ENCODE measurements at regions not wholly inside any gene's neighbourhood (a gene's known extent, or its start where the extent isn't known, plus 50 kb on each side); places are given as distances from the start of the nearest gene placed in this dataset.

DNA sequence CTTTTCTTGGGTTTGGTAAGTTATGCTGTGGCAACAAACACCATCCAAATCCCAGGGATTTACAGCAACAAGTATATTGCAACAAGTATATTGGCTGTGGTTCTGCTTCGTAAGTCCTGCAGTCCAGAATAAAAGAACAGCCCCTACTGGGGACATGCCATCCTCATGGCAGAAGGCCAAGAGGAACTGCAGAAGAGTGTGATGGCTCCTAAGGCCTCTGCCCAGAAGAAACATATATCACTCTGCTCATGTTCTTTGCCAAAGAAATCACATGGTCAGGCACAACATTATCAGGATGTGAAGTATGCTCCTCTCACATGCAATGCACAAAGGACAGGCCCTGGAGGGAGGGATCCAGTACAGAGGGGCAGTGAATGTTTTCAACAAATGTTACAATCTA lies 159.6 kb upstream of the TAS2R1 start:
- Histone ChIP-seq H3K4me1 (ENCODE audit: control insufficient read depth in 1 of 2, insufficient read depth in 2 of 2, low read length in 2 of 2) (no peaks in the 10 kb centered on the region), H3K79me2 (ENCODE audit: insufficient read depth, low read length) (no peaks in the 10 kb centered on the region)
- TF ChIP-seq JUND (IDR thresholded peaks at IDR 0.05) (no peak), ELF1 (IDR thresholded peaks at IDR 0.05; ENCODE audit: borderline replicate concordance, low read depth) (no peak), TCF7L2 (IDR thresholded peaks at IDR 0.05; ENCODE audit: borderline replicate concordance, extremely low read depth, insufficient read depth, insufficient read length) (no peak), RAD21 (IDR thresholded peaks at IDR 0.05; ENCODE audit: low read depth) (no peak), YY1 (IDR thresholded peaks at IDR 0.05; ENCODE audit: extremely low read depth, insufficient replicate concordance, low read depth, low read length) (no peak), SRF (IDR thresholded peaks at IDR 0.05; ENCODE audit: low read depth) (no peak), FOSL1 (IDR thresholded peaks at IDR 0.05; ENCODE audit: low read depth) (no peak), EZH2 (IDR thresholded peaks at IDR 0.05) (no peak), POLR2A (IDR thresholded peaks at IDR 0.05; ENCODE audit: borderline replicate concordance, extremely low read depth, insufficient read depth, insufficient read length) (no peak), ZFX (IDR thresholded peaks at IDR 0.05) (no peak), SP1 (IDR thresholded peaks at IDR 0.05; ENCODE audit: low read depth) (no peak)
- TF ChIP-seq, protein P1, sequence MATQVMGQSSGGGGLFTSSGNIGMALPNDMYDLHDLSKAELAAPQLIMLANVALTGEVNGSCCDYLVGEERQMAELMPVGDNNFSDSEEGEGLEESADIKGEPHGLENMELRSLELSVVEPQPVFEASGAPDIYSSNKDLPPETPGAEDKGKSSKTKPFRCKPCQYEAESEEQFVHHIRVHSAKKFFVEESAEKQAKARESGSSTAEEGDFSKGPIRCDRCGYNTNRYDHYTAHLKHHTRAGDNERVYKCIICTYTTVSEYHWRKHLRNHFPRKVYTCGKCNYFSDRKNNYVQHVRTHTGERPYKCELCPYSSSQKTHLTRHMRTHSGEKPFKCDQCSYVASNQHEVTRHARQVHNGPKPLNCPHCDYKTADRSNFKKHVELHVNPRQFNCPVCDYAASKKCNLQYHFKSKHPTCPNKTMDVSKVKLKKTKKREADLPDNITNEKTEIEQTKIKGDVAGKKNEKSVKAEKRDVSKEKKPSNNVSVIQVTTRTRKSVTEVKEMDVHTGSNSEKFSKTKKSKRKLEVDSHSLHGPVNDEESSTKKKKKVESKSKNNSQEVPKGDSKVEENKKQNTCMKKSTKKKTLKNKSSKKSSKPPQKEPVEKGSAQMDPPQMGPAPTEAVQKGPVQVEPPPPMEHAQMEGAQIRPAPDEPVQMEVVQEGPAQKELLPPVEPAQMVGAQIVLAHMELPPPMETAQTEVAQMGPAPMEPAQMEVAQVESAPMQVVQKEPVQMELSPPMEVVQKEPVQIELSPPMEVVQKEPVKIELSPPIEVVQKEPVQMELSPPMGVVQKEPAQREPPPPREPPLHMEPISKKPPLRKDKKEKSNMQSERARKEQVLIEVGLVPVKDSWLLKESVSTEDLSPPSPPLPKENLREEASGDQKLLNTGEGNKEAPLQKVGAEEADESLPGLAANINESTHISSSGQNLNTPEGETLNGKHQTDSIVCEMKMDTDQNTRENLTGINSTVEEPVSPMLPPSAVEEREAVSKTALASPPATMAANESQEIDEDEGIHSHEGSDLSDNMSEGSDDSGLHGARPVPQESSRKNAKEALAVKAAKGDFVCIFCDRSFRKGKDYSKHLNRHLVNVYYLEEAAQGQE (IDR thresholded peaks at IDR 0.05; ENCODE audit: low read depth), result no peak
- TF ChIP-seq, protein P2, sequence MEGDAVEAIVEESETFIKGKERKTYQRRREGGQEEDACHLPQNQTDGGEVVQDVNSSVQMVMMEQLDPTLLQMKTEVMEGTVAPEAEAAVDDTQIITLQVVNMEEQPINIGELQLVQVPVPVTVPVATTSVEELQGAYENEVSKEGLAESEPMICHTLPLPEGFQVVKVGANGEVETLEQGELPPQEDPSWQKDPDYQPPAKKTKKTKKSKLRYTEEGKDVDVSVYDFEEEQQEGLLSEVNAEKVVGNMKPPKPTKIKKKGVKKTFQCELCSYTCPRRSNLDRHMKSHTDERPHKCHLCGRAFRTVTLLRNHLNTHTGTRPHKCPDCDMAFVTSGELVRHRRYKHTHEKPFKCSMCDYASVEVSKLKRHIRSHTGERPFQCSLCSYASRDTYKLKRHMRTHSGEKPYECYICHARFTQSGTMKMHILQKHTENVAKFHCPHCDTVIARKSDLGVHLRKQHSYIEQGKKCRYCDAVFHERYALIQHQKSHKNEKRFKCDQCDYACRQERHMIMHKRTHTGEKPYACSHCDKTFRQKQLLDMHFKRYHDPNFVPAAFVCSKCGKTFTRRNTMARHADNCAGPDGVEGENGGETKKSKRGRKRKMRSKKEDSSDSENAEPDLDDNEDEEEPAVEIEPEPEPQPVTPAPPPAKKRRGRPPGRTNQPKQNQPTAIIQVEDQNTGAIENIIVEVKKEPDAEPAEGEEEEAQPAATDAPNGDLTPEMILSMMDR (IDR thresholded peaks at IDR 0.05 in 2 of 3, conservative IDR thresholded peaks at IDR 0.05 in 1 of 3; ENCODE audit: borderline replicate concordance in 1 of 3, insufficient read depth in 1 of 3, low read depth in 2 of 3, low read length in 2 of 3), result no peak
- TF ChIP-seq, protein P3, sequence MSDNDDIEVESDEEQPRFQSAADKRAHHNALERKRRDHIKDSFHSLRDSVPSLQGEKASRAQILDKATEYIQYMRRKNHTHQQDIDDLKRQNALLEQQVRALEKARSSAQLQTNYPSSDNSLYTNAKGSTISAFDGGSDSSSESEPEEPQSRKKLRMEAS (IDR thresholded peaks at IDR 0.05), result no peak

More for the DNA sequence above, 159.6 kb upstream of the TAS2R1 start:
- Histone ChIP-seq H2AFZ (ENCODE audit: low read depth, low read length, poor library complexity, severe bottlenecking) (no peak overlapping the region), H3K9ac (ENCODE audit: low read length) (no peak overlapping the region), H3K4me2 (ENCODE audit: low read length) (no peak overlapping the region), H3K4me3 (replicated peaks in 1 of 2; ENCODE audit: low read depth in 1 of 2, low read length in 2 of 2) (no peak overlapping the region), H4K20me1 (ENCODE audit: insufficient read depth) (no peaks in the 10 kb centered on the region; the same call in 1 of the 2 replicates), H3K27me3 (ENCODE audit: insufficient read depth, low read length) (no peaks in the 10 kb centered on the region), H3K27ac (ENCODE audit: low read depth, low read length) (no peak overlapping the region), H3K9me2 (ENCODE audit: insufficient read depth) (no peaks in the 10 kb centered on the region), H3K36me3 (ENCODE audit: control insufficient read depth in 1 of 2, insufficient read depth in 2 of 2, low read length in 2 of 2) (no peaks in the 10 kb centered on the region), H3K9me3 (ENCODE audit: control insufficient read depth in 1 of 2, insufficient read depth in 1 of 2, low read depth in 1 of 2, low read length in 2 of 2) (no peaks in the 10 kb centered on the region)
- DNase-seq (ENCODE audit: low read depth, low spot score), result no peak
- intact Hi-C loops (cut with micrococcal nuclease), result no loop called here
- POLR2A ChIA-PET, result no interaction called here
- CTCF ChIA-PET, result no interaction called here
- no TSS peak for BruUV-seq (replicated peaks)
- RAD21 ChIA-PET (ENCODE audit: low non-redundant PET in 1 of 2, low total read pairs in 2 of 2, uncharacterized antibody in 2 of 2, unreplicated experiment in 2 of 2), result no interaction called here
- ATAC-seq, result no peak
